ENCODE measurements at regions not wholly inside any gene's neighbourhood (a gene's known extent, or its start where the extent isn't known, plus 50 kb on each side); places are given as distances from the start of the nearest gene placed in this dataset.

DNA sequence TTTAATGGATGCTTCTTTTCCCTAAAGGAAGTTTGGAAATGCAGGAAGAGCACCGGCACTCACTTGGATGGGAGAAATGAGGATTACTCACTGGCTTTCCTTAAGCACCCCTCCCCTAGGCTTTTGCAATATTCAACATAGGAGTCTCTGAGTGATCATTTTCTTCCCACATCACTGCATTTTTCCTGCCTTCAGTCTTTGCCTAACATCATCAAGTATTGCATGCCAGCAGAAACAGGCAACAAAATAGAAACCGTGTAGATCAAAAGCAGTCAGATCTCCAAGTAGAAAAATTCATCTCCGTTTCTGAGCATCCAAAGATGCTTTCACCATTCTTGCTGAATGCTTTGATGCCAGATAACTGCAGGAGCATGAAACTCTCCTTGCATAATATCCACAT, 119.9 kb downstream of the ADCYAP1R1 start:
- no peak for DNase-seq

DNA sequence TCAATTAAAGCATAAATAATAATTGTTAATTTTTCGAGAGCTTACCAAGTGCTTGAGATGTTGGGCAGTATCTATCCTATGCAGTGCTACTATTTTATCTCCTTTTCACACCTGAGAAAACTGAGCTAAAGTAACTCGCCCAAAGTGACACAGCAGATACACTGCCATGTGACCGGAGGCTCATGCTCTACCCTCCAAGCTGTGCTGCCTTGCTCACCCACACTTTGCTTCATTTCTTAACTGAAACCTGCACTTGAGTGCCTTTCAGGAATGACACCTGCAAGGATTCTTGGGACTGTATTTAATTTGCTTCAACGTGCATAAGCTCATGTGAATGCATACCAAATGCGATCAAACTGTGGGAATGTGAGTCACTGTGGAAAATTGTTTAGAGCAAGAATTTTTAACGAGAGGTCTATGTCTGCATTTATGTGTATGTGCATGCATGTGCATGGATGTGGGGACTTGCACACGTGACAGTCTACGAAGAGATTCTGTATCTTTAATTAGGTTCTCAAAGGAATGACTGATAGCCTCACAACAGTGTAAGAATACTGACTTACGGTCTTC, 119.2 kb downstream of the ADCYAP1R1 start:
- DNase-seq: no peak
